HL-60 (cell line): ENCODE measurements at regions not wholly inside any gene's neighbourhood (a gene's known extent, or its start where the extent isn't known, plus 50 kb on each side); places are given as distances from the start of the nearest gene placed in this dataset.

Source experiments
- DNase-seq, 2 experiments: peaks; one replicate each; pipeline ENCODE4 v3.0.0-alpha.2; 2010 to 2020; ENCODE audit warnings: low read depth in 1 of 2, low spot score in 1 of 2
- H3K27ac ChIP-seq: fragments of 250-450 bp; sonication (Bioruptor Pico); replicated peaks from 2 replicates; pipeline ENCODE4 v1.5.1; 2020; ENCODE audit warnings: mild to moderate bottlenecking, moderate library complexity
- H3K27me3 ChIP-seq: fragments of 250-450 bp; sonication (Bioruptor Pico); 2 replicates; pipeline ENCODE4 v1.5.1; 2021; ENCODE audit warnings: mild to moderate bottlenecking, moderate library complexity; ENCODE audit not compliant: insufficient read depth, poor library complexity, severe bottlenecking
- H3K4me3 ChIP-seq: replicated peaks from 2 replicates; pipeline ENCODE4 v1.5.1; 2011; ENCODE audit warnings: mild to moderate bottlenecking, control low read depth, low read length; ENCODE audit not compliant: insufficient read depth
- GABPA ChIP-seq: IDR thresholded peaks from 2 replicates; pipeline ENCODE4 v1.6.1; 2012; ENCODE audit warnings: low read depth
- POLR2AphosphoS5 ChIP-seq: IDR thresholded peaks from 2 replicates; pipeline ENCODE4 v1.6.1; 2012; ENCODE audit warnings: low read depth
- SPI1 ChIP-seq: IDR thresholded peaks from 2 replicates; pipeline ENCODE4 v1.6.1; 2012; ENCODE audit warnings: low read depth, mild to moderate bottlenecking, borderline replicate concordance
- TF ChIP-seq, protein P1 (sequence below): IDR thresholded peaks from one replicate; pipeline ENCODE4 v1.5.1; 2011; ENCODE audit warnings: low read length, control low read depth, inconsistent platforms; ENCODE audit not compliant: insufficient read depth
- TF ChIP-seq, protein P2 (sequence below): IDR thresholded peaks from 2 replicates; pipeline ENCODE4 v1.6.1; 2012; ENCODE audit warnings: low read depth; ENCODE audit not compliant: insufficient replicate concordance

DNA sequence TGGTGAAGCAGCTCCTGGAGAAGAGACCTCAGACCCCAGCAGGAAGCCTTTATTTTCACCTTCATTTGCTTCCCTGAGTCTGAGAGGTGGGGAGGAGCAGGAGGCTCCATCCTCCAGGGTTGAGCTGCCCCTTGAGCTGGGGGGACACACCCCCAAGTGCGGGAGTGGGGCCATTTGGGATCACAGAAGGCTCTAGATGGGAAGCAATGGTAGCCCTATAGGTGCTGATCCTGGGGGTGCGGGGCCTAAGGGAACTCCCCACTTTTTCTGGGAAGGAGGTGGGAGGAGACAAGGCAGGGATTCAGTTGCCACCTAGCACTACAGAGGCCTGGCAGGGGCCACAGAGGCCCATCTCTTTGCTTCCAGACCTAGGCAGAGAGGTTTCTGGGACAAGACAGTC lies 247.9 kb upstream of the CSF3R start:
- no peak for DNase-seq
- Histone ChIP-seq H3K27ac (no peak overlapping the region), H3K27me3 (no peaks in the 10 kb centered on the region), H3K4me3 (no peak overlapping the region)
- TF ChIP-seq, protein P1, sequence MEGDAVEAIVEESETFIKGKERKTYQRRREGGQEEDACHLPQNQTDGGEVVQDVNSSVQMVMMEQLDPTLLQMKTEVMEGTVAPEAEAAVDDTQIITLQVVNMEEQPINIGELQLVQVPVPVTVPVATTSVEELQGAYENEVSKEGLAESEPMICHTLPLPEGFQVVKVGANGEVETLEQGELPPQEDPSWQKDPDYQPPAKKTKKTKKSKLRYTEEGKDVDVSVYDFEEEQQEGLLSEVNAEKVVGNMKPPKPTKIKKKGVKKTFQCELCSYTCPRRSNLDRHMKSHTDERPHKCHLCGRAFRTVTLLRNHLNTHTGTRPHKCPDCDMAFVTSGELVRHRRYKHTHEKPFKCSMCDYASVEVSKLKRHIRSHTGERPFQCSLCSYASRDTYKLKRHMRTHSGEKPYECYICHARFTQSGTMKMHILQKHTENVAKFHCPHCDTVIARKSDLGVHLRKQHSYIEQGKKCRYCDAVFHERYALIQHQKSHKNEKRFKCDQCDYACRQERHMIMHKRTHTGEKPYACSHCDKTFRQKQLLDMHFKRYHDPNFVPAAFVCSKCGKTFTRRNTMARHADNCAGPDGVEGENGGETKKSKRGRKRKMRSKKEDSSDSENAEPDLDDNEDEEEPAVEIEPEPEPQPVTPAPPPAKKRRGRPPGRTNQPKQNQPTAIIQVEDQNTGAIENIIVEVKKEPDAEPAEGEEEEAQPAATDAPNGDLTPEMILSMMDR, result no peak
- TF ChIP-seq POLR2AphosphoS5 (no peak), SPI1 (no peak), GABPA (no peak)
- TF ChIP-seq, protein P2, sequence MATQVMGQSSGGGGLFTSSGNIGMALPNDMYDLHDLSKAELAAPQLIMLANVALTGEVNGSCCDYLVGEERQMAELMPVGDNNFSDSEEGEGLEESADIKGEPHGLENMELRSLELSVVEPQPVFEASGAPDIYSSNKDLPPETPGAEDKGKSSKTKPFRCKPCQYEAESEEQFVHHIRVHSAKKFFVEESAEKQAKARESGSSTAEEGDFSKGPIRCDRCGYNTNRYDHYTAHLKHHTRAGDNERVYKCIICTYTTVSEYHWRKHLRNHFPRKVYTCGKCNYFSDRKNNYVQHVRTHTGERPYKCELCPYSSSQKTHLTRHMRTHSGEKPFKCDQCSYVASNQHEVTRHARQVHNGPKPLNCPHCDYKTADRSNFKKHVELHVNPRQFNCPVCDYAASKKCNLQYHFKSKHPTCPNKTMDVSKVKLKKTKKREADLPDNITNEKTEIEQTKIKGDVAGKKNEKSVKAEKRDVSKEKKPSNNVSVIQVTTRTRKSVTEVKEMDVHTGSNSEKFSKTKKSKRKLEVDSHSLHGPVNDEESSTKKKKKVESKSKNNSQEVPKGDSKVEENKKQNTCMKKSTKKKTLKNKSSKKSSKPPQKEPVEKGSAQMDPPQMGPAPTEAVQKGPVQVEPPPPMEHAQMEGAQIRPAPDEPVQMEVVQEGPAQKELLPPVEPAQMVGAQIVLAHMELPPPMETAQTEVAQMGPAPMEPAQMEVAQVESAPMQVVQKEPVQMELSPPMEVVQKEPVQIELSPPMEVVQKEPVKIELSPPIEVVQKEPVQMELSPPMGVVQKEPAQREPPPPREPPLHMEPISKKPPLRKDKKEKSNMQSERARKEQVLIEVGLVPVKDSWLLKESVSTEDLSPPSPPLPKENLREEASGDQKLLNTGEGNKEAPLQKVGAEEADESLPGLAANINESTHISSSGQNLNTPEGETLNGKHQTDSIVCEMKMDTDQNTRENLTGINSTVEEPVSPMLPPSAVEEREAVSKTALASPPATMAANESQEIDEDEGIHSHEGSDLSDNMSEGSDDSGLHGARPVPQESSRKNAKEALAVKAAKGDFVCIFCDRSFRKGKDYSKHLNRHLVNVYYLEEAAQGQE, result no peak

- Histone ChIP-seq H3K4me3 (no peak overlapping the region), H3K27ac (no peak overlapping the region), H3K27me3 (no peaks in the 10 kb centered on the region)
- TF ChIP-seq GABPA (no peak), POLR2AphosphoS5 (no peak), SPI1 (no peak)
- TF ChIP-seq, protein P1, result no peak
- TF ChIP-seq, protein P2, result no peak
- DNase-seq, result peak in 1 of 2 experiments; percentile 44
Observed at GRCh38 chr1:36729716-36730510, 247.2 kb upstream of the CSF3R start.

DNA sequence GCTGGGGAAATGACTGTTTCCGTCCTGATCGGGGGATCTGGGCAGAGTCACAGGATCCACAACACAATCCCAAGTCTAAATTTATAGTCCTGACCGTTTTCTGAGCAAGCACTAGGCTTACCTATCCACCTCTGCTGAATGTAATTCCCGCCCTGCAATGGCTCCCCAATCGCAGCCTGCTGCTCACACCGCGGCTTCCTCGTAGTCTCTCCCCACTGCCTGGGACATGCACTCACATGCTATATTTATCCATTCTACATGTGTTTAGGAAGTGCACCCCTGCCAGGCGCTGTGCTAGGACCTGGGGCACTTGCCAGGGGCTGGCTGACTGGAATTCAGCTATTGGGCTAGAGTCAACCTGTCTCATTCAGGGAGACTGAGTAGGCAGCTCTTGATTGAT lies 246.6 kb upstream of the CSF3R start:
- no peaks in the 10 kb centered on the region for H3K27me3 ChIP-seq
- H3K4me3 ChIP-seq, result no peak overlapping the region
- no peak overlapping the region for H3K27ac ChIP-seq
- no peak for TF ChIP-seq POLR2AphosphoS5
- no peak for TF ChIP-seq SPI1
- no peak for TF ChIP-seq GABPA
- TF ChIP-seq, protein P2, result no peak
- TF ChIP-seq, protein P1, result no peak
- DNase-seq, result no peak
